ENCODE measurements at regions not wholly inside any gene's neighbourhood (a gene's known extent, or its start where the extent isn't known, plus 50 kb on each side); places are given as distances from the start of the nearest gene placed in this dataset.

- no peak for TF ChIP-seq GATA2 (IDR thresholded peaks at IDR 0.05; ENCODE audit: low read depth, low read length)
- TF ChIP-seq GATA3 (IDR thresholded peaks at IDR 0.05; ENCODE audit: low read depth, low read length), result no peak
These were observed 1084.7 kb downstream of the EFNB2 start for GRCh38 chr13:105450784-105451183.

Data from SH-SY5Y (cell line).